NK-92 (cell line): ENCODE measurements at regions not wholly inside any gene's neighbourhood (a gene's known extent, or its start where the extent isn't known, plus 50 kb on each side); places are given as distances from the start of the nearest gene placed in this dataset.
"Not testable (repeated sequence)": the region's sequence is repeated elsewhere in the genome, so short reads cannot be mapped to it uniquely, and the experiment has no call there.

Source experiments
- DNase-seq: peaks from one replicate; lab custom pipeline; 2025; ENCODE audit not compliant: unreplicated experiment; lab: John Stamatoyannopoulos, UW

- no peak for DNase-seq
Measured at GRCh38 chr1:181192316-181192715, 103.8 kb downstream of the IER5 start.

- no peak for DNase-seq
Measured at GRCh38 chr1:181202986-181203555, 114.6 kb downstream of the IER5 start.

GRCh38 chr1:181204530-181204929 is 116.0 kb downstream of the IER5 start:
- no peak for DNase-seq

DNA sequence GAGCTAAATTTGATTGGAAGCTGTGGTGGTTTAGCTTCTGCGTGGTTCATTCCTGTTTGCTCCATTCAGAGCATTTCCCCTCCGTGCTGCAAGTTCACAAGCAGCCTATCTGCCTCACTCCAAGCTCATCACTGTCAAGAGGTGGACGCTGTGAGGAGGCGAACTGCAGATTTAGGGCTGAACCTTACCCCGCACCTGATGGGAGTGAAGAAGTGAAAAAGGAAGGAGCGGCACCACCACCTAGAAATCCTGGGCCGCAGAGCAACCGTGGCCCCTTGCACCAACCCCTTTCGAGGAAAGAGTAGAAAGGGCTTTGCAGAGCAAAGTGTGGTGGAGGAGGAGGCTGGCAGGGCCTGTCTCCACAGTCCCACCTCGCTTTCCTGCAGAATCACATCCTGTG is 117.4 kb downstream of the IER5 start:
- no peak for DNase-seq

DNA sequence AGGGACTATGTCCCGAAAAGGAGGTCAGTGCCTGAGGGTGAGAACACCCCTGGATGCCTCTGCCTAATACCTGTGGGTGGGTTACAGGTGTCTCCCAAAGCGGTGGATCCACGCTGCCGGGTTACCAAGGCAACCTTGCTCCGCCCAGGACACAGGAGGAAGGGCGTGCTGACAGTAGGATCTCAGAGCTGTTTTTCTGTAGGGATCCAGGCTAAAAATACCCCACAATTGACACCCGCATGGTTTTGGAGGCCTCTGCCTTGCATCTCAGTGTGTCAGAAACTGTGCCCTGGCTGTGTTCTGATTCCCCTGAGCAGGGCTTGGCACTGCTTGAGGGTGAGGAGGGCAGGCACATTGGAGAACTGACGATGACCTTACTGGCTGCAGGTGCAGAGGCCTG is 118.0 kb downstream of the IER5 start:
- DNase-seq = no peak

- no peak for DNase-seq
Measured at GRCh38 chr1:181206979-181207790, 118.7 kb downstream of the IER5 start.

GRCh38 chr1:181208083-181208482 is 119.6 kb downstream of the IER5 start:
- DNase-seq = no peak

DNA sequence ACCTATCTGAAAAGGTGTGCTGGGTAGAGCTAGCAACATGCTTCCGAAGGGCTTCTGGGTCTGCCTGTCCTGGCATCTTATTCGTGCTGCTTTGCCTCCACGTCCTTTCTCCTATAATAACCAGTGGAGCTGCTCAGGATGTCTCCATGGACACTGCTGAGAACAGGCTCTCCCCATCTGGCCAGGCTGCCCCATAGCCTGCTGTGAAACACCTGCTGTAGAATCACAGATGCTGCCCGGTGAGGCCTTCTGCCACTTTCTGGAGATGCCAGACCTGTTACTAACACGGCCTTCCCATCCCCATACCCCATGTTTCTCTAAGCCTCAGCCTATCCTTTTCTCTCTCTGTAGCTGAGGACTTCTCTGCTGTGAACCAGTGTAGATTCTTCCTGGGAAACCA is 120.5 kb downstream of the IER5 start:
- no peak for DNase-seq

- DNase-seq = no peak
Measured at GRCh38 chr1:181213056-181213455, 124.6 kb downstream of the IER5 start.

- no peak for DNase-seq
Measured at GRCh38 chr1:181216591-181216994, 128.1 kb downstream of the IER5 start.

GRCh38 chr1:181219938-181220337 is 131.4 kb downstream of the IER5 start:
- no peak for DNase-seq

DNA sequence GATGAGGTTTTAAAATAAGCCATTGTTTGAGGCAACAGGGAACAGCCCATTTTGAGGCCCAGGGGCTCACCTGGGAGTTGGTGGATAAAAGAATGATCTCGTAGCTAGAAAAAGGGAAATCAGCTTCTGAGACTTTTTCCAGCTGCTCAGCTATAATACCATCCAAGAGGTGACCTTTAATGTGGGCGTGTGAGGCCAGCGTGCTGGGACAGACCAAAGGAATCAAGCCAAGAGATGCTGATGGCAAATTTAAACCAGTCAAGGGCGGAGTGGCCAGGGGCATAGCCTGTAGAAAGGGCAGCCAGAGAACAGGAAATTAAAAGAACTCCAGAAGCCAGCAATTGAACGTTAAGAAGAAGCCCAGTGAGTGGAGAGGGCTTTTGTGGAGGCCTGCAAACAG is 132.6 kb downstream of the IER5 start:
- DNase-seq = no peak

DNA sequence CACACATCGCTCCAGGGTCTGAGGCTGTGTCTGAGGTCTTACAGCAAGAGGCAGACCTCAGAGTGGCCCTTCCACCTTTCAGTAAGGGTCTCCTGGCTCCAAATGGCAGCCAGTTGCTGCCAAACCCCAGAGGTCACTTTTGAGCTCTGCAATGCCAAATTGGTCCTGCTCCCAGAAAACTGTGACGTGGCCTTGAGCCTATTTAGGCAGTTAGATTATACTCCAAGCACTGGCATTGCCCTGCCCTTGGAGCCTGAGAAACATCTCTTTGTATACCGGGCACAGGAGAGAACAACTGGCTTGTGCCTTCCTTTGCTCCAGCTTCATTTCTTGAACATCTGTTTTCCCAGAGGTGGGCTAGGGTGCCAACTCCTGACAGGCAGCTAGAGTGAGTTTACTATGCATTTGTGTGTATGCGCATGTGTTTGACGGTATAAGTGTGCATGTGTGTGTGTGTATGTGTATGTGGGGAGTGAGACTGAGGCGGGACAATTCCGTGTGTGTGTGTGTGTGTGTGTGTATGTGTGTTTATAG is 134.5 kb downstream of the IER5 start:
- no peak for DNase-seq

DNA sequence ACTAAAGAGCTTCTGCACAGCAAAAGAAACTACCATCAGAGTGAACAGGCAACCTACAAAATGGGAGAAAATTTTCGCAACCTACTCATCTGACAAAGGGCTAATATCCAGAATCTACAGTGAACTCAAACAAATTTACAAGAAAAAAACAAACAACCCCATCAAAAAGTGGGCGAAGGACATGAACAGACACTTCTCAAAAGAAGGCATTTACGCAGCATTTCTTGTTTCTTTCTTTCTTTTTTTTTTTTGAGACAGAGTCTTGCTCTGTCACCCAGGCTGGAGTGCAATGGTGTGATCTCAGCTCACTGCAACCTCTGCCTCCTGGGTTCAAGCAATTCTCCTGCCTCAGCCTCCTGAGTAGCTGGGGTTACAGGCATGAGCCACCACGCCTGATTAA is 138.2 kb downstream of the IER5 start:
- DNase-seq = not testable (repeated sequence)

DNA sequence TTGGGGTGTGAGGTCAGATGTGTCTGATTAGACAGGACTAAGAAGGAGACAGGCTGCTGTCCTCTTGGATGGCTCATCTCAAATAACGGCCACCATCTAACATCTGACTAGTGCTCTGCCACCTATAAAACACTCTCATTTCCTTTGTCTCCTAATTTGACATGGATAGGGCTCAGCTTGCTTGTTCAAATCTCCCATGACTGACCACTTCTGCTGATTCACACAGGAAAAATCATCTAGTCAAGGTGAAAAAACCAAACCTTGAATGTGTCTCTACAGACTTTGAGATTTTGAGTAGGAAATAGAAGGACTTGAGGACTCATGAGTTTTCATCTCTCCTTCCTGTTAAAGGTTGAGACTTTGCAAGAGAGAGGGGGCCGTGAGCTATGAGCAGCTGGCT is 150.6 kb downstream of the IER5 start:
- no peak for DNase-seq

DNA sequence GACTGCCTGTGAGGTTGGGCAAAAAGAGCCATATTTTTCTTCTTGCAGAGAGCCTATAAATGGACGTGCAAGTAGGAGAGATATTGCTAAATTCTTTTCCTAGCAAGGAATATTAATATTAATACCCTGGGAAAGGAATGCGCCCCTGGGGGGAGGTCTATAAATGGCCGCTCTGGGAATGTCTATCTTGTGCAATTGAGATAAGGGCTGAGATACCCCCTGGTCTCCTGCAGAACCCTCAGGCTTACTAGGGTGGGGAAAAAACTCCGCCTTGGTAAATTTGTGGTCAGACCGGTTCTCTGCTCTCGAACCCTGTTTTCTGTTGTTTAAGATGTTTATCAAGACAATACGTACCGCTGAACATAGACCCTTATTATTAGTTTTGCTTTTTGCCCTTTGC is 157.8 kb downstream of the IER5 start:
- not testable (repeated sequence) for DNase-seq

GRCh38 chr1:181248361-181248760 is 159.9 kb downstream of the IER5 start:
- not testable (repeated sequence) for DNase-seq

GRCh38 chr1:181249186-181249585 is 160.7 kb downstream of the IER5 start:
- no peak for DNase-seq

GRCh38 chr1:181250038-181250437 is 161.5 kb downstream of the IER5 start:
- no peak for DNase-seq

GRCh38 chr1:181251001-181251712 is 162.7 kb downstream of the IER5 start:
- no peak for DNase-seq

GRCh38 chr1:181251713-181252075 is 163.2 kb downstream of the IER5 start:
- DNase-seq = no peak

DNA sequence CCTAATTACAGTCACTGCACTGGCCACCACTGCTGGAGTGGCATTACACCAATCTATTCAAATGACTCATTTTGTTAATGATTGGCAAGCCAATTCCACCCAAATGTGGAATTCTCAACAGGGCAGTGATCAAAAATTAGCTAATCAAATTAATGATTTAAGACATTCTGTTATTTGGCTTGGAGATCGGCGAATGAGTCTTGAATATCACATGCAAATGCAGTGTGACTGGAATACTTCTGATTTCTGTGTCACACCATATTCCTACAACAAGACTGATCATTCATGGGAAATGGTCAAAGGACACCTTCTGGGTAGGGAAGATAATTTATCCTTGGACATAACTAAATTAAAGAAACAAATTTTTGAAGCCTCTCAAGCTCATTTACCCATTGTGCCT is 165.1 kb downstream of the IER5 start:
- not testable (repeated sequence) for DNase-seq
